Jurkat, Clone E6-1 (cell line): ENCODE measurements at regions not wholly inside any gene's neighbourhood (a gene's known extent, or its start where the extent isn't known, plus 50 kb on each side); places are given as distances from the start of the nearest gene placed in this dataset.
"Not testable (repeated sequence)": the region's sequence is repeated elsewhere in the genome, so short reads cannot be mapped to it uniquely, and the experiment has no call there.

ENCODE experiments used
- DNase-seq: peaks from one replicate; pipeline ENCODE4 v3.0.0-alpha.2; 2011; ENCODE audit warnings: low read depth, low spot score
- H3K4me3 ChIP-seq: 2 replicates; pipeline ENCODE4 v1.5.1; 2011; ENCODE audit warnings: mild to moderate bottlenecking, low read length, control low read depth, moderate library complexity

- no peak overlapping the region for H3K4me3 ChIP-seq
- DNase-seq, result no peak
Observed at GRCh38 chr5:135279328-135279727, 119.7 kb downstream of the MACROH2A1 start.

DNA sequence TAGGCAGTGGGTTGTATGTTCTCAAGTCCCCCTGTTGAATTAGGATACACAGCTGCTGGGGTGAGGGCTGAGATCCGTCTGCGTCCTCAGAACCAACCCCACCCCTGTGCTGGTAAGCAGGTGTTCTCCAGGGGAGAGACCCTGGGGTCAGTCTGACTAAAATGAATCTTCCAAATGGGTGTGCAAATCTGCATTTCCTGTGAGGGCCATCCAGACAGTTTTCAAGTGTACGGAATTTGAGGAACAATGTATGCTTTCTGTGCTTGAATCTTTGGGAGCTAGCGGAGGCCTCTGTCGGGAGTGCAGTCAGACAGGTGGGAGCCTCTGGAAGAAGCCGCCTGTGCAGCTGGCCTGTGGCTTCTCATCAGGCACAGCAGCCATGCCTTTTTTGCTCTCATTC lies 122.9 kb downstream of the MACROH2A1 start:
- DNase-seq, result no peak

GRCh38 chr5:135273212-135273611 lies 125.8 kb downstream of the MACROH2A1 start:
- no peak for DNase-seq
- H3K4me3 ChIP-seq, result no peak overlapping the region

More for the DNA sequence above, 122.9 kb downstream of the MACROH2A1 start:
- no peak overlapping the region for H3K4me3 ChIP-seq

GRCh38 chr5:135272311-135272805 lies 126.7 kb downstream of the MACROH2A1 start:
- no peak for DNase-seq

GRCh38 chr5:135271533-135272310 lies 127.3 kb downstream of the MACROH2A1 start:
- DNase-seq, result no peak
- no peak overlapping the region for H3K4me3 ChIP-seq

More at GRCh38 chr5:135272311-135272805, 126.7 kb downstream of the MACROH2A1 start:
- no peak overlapping the region for H3K4me3 ChIP-seq

GRCh38 chr5:135269931-135270421 lies 129.1 kb downstream of the MACROH2A1 start:
- no peak for DNase-seq
- no peak overlapping the region for H3K4me3 ChIP-seq

GRCh38 chr5:135269199-135269598 lies 129.8 kb downstream of the MACROH2A1 start:
- no peak for DNase-seq
- H3K4me3 ChIP-seq, result no peak overlapping the region

DNA sequence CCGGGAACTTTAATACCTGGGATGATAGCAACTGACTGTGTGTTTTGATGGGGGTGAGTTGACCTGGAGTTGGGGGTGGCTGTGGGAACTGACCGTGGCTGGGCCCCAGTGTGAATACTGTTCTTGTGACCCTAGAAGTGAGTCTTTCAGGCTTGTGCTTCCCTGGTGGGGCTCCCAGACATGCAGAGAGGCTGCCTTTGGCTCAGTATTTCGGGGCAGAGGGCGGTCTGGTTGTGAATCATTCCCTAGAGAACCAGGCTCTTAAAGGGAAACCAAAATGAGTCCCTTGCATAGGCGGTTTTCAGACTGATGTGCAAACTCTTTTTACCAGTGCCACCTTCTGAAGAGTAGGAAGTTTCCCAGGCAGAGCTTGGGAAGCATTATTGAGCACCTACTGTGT lies 132.1 kb downstream of the MACROH2A1 start:
- no peak for DNase-seq
- no peak overlapping the region for H3K4me3 ChIP-seq

GRCh38 chr5:135266303-135266635 lies 132.8 kb downstream of the MACROH2A1 start:
- DNase-seq, result no peak
- no peak overlapping the region for H3K4me3 ChIP-seq

GRCh38 chr5:135265497-135266302 lies 133.3 kb downstream of the MACROH2A1 start:
- no peak for DNase-seq
- no peak overlapping the region for H3K4me3 ChIP-seq

GRCh38 chr5:135264451-135265440 lies 134.3 kb downstream of the MACROH2A1 start:
- no peak for DNase-seq
- no peak overlapping the region for H3K4me3 ChIP-seq

GRCh38 chr5:135263022-135263668 lies 135.9 kb downstream of the MACROH2A1 start:
- no peak overlapping the region for H3K4me3 ChIP-seq
- DNase-seq, result no peak

DNA sequence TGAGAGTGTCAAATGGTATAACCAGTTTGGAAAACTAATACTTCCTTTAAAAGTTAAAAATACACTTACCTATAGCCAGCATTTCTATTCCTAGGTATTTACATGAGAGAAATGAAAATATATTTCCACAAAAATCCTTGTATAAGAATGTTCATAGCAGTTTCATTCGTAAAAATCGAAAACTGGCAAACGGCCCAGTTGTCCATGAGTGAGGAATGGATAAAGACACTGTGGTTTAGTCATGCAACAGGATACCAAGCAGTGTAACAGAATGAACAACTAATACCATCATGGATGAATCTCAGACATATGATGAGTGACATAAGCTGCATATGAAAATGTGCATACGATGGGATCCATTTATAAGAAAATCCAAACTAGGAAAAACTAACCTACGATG lies 136.7 kb downstream of the MACROH2A1 start:
- no peak overlapping the region for H3K4me3 ChIP-seq
- no peak for DNase-seq

GRCh38 chr5:135260108-135260507 lies 138.9 kb downstream of the MACROH2A1 start:
- DNase-seq, H3K4me3 ChIP-seq: not testable (repeated sequence)

GRCh38 chr5:135255461-135256178 lies 143.4 kb downstream of the MACROH2A1 start:
- no peak overlapping the region for H3K4me3 ChIP-seq
- no peak for DNase-seq

DNA sequence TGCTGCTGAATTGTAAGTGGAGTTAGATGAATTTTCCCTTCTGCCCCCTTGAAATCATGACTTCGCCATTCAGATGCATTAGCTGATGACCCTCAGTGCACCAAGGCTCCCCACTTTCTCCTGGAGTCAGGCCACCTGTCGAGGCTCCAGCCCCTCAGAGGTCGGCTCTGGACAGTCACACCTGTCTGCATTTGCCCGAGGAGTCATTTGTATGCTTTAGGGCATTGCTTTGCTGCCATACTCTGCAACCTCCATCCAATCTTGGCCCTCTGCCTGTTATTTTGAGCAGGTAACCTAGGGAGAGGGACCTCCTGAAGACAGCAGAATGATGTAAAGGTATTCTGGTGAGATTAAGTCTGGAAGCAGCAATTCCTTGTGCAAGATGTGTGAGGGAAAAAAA lies 144.8 kb downstream of the MACROH2A1 start:
- DNase-seq, result no peak
- H3K4me3 ChIP-seq, result no peak overlapping the region

DNA sequence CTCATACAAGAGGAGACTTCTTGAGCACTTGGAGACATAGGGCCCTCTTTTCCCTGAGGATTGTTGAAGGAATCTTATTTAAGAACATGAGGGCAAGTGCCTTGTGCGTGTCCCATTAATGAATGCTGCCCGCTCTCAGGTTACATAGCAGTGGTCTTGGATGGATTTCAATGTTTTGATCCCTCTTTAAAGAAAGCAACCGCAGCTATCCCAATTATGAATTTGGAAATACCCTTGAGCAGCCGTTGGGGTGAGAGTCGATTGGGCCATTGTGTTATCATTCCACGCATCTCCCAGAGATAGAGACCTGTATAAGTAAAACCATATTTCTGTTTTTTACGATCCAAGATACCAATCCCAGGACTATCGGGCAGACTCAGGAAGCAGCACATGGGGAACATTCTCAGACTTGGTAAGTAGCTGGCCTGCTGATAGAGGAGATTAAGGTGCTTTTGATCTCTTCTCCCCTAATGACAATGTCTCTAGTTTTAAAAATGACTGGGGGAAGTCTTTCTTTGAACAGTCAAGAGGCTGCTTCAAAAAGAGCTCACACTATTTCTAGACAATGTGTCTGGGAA lies 145.3 kb downstream of the MACROH2A1 start:
- no peak for DNase-seq
- no peak overlapping the region for H3K4me3 ChIP-seq

DNA sequence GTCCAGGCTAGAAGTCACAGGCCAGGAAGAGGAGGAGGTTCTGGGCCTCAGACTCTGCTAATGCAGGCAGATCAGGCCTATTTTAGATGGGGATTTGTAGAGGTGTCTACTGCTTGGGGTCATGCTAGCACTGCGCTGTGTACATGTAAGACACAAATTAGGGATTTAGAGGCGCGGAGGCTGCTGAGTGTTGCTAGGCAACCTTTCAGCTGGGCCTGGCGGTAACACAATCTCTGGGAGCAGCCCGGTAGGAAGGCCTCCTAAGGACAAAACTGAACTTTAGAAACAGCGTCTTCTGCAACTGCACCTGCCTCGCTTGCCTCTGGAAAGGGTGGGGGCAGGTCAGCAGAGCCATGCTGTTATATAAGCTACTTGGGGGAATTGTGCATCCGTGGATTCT lies 147.9 kb downstream of the MACROH2A1 start:
- DNase-seq, result no peak
- no peak overlapping the region for H3K4me3 ChIP-seq
